ENCODE measurements at regions not wholly inside any gene's neighbourhood (a gene's known extent, or its start where the extent isn't known, plus 50 kb on each side); places are given as distances from the start of the nearest gene placed in this dataset.

GRCh38 chr2:5913711-5914395 is 221.7 kb downstream of the SOX11 start:
- TF ChIP-seq CTCF (conservative IDR thresholded peaks at IDR 0.05) (no peak), ZFX (IDR thresholded peaks at IDR 0.05) (no peak)
